Colonic mucosa (tissue), 4 donors: ENCODE measurements at regions not wholly inside any gene's neighbourhood (a gene's known extent, or its start where the extent isn't known, plus 50 kb on each side); places are given as distances from the start of the nearest gene placed in this dataset.

Source experiments
- DNase-seq: peaks from one replicate; pipeline ENCODE4 v3.0.0-alpha.2; 2020
- H3K27ac ChIP-seq: fragments of 200-600 bp; one replicate; pipeline ENCODE4 v1.8.0; 2021
- H3K27me3 ChIP-seq: fragments of 200-600 bp; one replicate; pipeline ENCODE4 v1.8.0; 2021
- H3K36me3 ChIP-seq: fragments of 200-600 bp; one replicate; pipeline ENCODE4 v1.8.0; 2021
- H3K4me1 ChIP-seq: fragments of 200-600 bp; one replicate; pipeline ENCODE4 v1.8.0; 2021; ENCODE audit warnings: mild to moderate bottlenecking
- H3K4me3 ChIP-seq: fragments of 200-600 bp; one replicate; pipeline ENCODE4 v1.8.0; 2021
- H3K9ac ChIP-seq, 2 donors: one replicate each; pipeline ENCODE4 v1.7.0; 2013; ENCODE audit warnings: control low read depth in 2 of 2, low read depth in 2 of 2, low read length in 2 of 2
- H3K9me3 ChIP-seq: fragments of 200-600 bp; one replicate; pipeline ENCODE4 v1.8.0; 2021
- intact Hi-C: fragments of 100-400 bp; cut with DNase I; formaldehyde crosslinking; loops from one replicate; pipeline ENCODE4 v1.14.1; 2022
- TF ChIP-seq, protein P1 (sequence below): fragments of 200-600 bp; IDR thresholded peaks from one replicate; pipeline ENCODE4 v1.8.0; 2022; ENCODE audit warnings: antibody characterized with exemption, mild to moderate bottlenecking
- donor health status: healthy.
- donor health status: DM: no; HTN: no; CAD: no.
- donor health status: DM: no; HTN: no; CAD: no.

DNA sequence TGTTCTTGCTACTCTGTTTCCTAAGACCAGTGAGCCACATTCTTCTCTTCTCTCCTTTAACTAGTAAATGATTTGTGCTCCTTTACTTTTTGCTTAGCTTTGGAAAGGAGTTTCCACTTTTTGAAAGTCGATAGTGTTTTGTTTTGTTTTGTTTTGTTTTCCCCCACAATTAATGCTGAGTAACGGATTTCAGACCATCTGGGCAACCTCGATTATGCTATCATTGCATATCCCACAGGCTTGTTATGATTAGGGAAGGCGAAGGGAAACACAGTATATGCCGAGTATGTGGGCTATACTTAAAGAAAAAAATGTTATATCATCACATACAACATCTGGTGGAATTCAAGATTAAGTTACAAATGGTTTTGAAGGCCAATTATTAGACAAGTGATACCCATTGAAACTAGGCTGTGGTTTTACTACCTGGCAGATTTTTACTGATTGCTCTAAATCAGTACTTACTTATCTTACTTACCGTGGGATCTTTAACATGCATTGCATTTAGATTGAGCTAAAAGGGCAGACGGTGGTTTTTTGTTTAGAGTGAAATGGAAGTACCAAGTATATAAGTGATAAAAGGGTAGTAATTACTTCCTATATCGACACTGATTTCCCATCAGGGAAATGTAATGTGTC is 361.3 kb upstream of the SOX9 start:
- H3K4me1 ChIP-seq = no peaks in the 10 kb centered on the region

DNA sequence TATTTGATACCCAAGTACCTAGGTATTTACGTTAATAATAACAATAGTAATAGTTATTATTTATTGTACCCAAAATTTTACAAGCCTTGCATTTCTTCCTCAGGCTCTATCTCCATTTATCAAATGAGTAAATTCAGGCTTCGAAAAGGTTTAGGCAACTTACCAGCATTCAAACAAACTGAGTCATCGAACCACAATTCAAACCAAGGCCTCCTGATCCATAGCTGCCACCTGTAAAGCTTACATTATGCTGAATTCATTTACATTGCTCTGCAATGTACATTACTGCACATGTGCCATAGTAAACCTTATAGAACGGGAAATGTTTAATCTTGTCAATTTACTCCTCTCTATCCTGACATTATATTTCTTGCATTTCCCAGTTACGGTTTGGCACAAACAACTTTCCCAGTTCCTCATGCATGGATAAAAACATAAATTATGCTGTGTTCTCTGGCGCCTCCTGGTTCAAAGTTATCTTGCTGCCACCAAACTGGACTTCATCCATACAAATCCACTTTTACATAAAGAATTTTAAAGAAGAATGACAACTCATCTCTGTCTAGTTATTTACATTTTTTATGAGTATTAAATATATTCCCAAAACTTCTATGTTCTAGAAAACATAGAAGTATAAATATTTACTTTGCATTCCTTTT is 360.6 kb upstream of the SOX9 start:
- H3K4me3 ChIP-seq = no peak overlapping the region
- no peaks in the 10 kb centered on the region for H3K9me3 ChIP-seq
- H3K27ac ChIP-seq = no peak overlapping the region
- intact Hi-C loops = loop anchor here (10.0 kb wide), 1 partner anchor 295 kb away; no protein-coding TSS in a partner anchor
- TF ChIP-seq, protein P1, sequence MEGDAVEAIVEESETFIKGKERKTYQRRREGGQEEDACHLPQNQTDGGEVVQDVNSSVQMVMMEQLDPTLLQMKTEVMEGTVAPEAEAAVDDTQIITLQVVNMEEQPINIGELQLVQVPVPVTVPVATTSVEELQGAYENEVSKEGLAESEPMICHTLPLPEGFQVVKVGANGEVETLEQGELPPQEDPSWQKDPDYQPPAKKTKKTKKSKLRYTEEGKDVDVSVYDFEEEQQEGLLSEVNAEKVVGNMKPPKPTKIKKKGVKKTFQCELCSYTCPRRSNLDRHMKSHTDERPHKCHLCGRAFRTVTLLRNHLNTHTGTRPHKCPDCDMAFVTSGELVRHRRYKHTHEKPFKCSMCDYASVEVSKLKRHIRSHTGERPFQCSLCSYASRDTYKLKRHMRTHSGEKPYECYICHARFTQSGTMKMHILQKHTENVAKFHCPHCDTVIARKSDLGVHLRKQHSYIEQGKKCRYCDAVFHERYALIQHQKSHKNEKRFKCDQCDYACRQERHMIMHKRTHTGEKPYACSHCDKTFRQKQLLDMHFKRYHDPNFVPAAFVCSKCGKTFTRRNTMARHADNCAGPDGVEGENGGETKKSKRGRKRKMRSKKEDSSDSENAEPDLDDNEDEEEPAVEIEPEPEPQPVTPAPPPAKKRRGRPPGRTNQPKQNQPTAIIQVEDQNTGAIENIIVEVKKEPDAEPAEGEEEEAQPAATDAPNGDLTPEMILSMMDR = peak; percentile 13
- no peaks in the 10 kb centered on the region for H3K36me3 ChIP-seq
- H3K27me3 ChIP-seq = no peaks in the 10 kb centered on the region
- H3K4me1 ChIP-seq = no peaks in the 10 kb centered on the region
- DNase-seq = no peak
- no peak overlapping the region for H3K9ac ChIP-seq

More for the DNA sequence above, 361.3 kb upstream of the SOX9 start:
- no peaks in the 10 kb centered on the region for H3K36me3 ChIP-seq
- DNase-seq = no peak
- H3K9me3 ChIP-seq = no peaks in the 10 kb centered on the region
- H3K4me3 ChIP-seq = no peak overlapping the region
- H3K27ac ChIP-seq = no peak overlapping the region
- no peak overlapping the region for H3K9ac ChIP-seq
- TF ChIP-seq, protein P1 = no peak
- H3K27me3 ChIP-seq = no peaks in the 10 kb centered on the region
- intact Hi-C loops = loop anchor here (10.0 kb wide), 1 partner anchor 295 kb away; no protein-coding TSS in a partner anchor

DNA sequence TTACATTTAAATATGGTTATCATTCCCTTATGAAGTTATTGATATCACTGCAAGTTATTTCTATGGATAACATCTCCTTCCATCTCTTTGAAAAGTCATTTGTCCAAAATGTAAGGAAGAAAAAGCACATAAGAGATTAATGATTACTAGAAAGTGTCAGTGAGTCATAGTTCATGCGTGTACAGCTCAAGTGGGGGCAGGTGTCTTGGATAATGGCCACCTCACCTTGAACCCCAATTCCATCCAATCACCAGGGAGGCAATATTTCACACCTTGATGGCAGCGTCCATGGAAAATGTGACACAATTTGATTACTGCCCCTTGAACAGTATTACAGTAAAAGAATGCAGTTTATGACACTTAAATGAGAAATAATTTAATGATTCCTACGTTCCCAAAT is 358.3 kb upstream of the SOX9 start:
- no peaks in the 10 kb centered on the region for H3K9me3 ChIP-seq
- H3K9ac ChIP-seq = no peak overlapping the region
- no peaks in the 10 kb centered on the region for H3K27me3 ChIP-seq
- H3K4me3 ChIP-seq = no peak overlapping the region
- H3K4me1 ChIP-seq = no peaks in the 10 kb centered on the region
- no peaks in the 10 kb centered on the region for H3K36me3 ChIP-seq
- TF ChIP-seq, protein P1 = no peak
- no peak overlapping the region for H3K27ac ChIP-seq
- DNase-seq = no peak
- intact Hi-C loops = loop anchor here (10.0 kb wide), 1 partner anchor 298 kb away; no protein-coding TSS in a partner anchor

DNA sequence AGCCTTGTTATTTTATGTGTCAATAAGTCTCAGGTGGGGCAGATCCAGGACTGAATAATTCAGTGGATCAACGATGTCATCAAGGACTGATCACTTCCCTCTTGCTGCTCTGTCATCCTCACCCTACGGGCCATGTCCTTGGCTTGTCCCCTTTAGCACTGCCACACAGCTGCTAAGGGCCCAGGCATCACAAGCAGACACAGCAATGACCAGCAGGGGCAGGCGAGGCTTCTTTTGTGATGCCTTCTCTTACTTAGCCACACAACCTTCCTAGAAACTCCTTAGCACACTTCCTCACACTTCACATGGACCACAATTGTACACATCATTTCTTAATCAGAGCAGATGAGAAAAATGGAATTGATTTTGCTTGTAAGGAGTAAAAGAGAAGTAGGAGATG is 356.3 kb upstream of the SOX9 start:
- peak; percentile 30 for DNase-seq
- Histone ChIP-seq H3K4me3 (no peak overlapping the region), H3K9me3 (no peaks in the 10 kb centered on the region), H3K4me1 (no peaks in the 10 kb centered on the region), H3K36me3 (no peaks in the 10 kb centered on the region), H3K27me3 (no peaks in the 10 kb centered on the region), H3K27ac (no peak overlapping the region), H3K9ac (no peak overlapping the region)
- TF ChIP-seq, protein P1 = peak; percentile 26
- intact Hi-C loops = loop anchor here (10.0 kb wide), 1 partner anchor 300 kb away; no protein-coding TSS in a partner anchor

DNA sequence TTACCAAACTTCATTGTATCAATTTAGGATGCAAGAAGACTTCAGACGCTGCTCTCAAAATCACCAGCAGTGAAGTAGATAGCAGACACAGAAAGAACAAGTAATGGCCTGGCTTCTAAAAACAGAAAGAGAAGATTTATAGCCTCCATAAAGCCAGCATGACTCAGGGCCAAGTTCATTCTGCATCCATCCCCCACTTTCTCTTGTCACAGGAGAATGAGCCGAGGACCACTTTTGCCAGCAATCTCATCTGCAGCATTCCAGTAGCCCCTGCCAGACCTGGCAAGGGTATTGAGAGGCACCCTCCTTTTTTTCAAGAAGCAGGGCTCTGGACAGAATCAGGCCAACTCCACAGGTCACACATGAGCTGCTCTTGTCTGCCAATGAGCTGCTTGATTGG is 355.4 kb upstream of the SOX9 start:
- Histone ChIP-seq H3K4me3 (no peak overlapping the region), H3K27me3 (no peaks in the 10 kb centered on the region), H3K4me1 (no peaks in the 10 kb centered on the region), H3K27ac (no peak overlapping the region), H3K9me3 (no peaks in the 10 kb centered on the region), H3K9ac (no peak overlapping the region), H3K36me3 (no peaks in the 10 kb centered on the region)
- TF ChIP-seq, protein P1 = no peak
- intact Hi-C loops = loop anchor here (10.0 kb wide), 1 partner anchor 301 kb away; no protein-coding TSS in a partner anchor
- no peak for DNase-seq
